PC-9 (cell line): ENCODE measurements at regions not wholly inside any gene's neighbourhood (a gene's known extent, or its start where the extent isn't known, plus 50 kb on each side); places are given as distances from the start of the nearest gene placed in this dataset.

Source experiments
- BruUV-seq: library from RNA; stranded (reverse); fragments of 400-500 nt; replicated peaks from 2 replicates; lab custom pipeline; 2021; lab: Mats Ljungman, UMichigan
- CTCF ChIA-PET: fragments of 300-600 bp; sonication (Branson Sonifier 250); formaldehyde crosslinking; loops from one replicate; lab custom pipeline; 2022; ENCODE audit warnings: antibody characterized with exemption; lab: Charles Lee
- POLR2A ChIA-PET: fragments of 300-600 bp; sonication (Branson Sonifier 250); formaldehyde crosslinking; loops from one replicate; lab custom pipeline; 2022; ENCODE audit warnings: antibody characterized with exemption; ENCODE audit not compliant: unreplicated experiment; lab: Charles Lee
- DNase-seq, 2 experiments: peaks; one replicate each; pipeline versions ENCODE4 v3.0.0 to v3.0.0-alpha.2; 2015 to 2022; ENCODE audit warnings: mixed read lengths in 1 of 2
- H2AFZ ChIP-seq: fragments of 200-600 bp; sonication (generic); 2 replicates; pipeline ENCODE4 v1.8.1; 2017; ENCODE audit warnings: antibody characterized with exemption
- H3F3A ChIP-seq: fragments of 200-600 bp; sonication (generic); 2 replicates; pipeline ENCODE4 v1.8.1; 2017; ENCODE audit warnings: antibody characterized with exemption, mild to moderate bottlenecking, low read depth; ENCODE audit not compliant: insufficient read depth
- H3K27ac ChIP-seq: fragments of 200-600 bp; sonication (generic); 2 replicates; pipeline ENCODE4 v1.6.1; 2016; ENCODE audit warnings: mixed run types
- H3K27me3 ChIP-seq: fragments of 200-600 bp; sonication (generic); 2 replicates; pipeline ENCODE4 v1.6.1; 2016; ENCODE audit warnings: low read depth, mixed run types; ENCODE audit not compliant: insufficient read depth
- H3K36me3 ChIP-seq: fragments of 200-600 bp; sonication (generic); 2 replicates; pipeline ENCODE4 v1.6.1; 2016; ENCODE audit warnings: low read depth, mixed run types
- H3K4me1 ChIP-seq: fragments of 200-600 bp; sonication (generic); replicated peaks from 2 replicates; pipeline ENCODE4 v1.6.1; 2016; ENCODE audit warnings: mixed run types; ENCODE audit not compliant: insufficient read depth
- H3K4me2 ChIP-seq: fragments of 200-600 bp; sonication (generic); 2 replicates; pipeline ENCODE4 v1.6.1; 2017; ENCODE audit warnings: mixed run types
- H3K4me3 ChIP-seq: fragments of 200-600 bp; sonication (generic); 2 replicates; pipeline ENCODE4 v1.6.1; 2016; ENCODE audit warnings: mixed run types
- H3K79me2 ChIP-seq: fragments of 200-600 bp; sonication (generic); 2 replicates; pipeline ENCODE4 v1.6.1; 2017; ENCODE audit warnings: low read depth, mixed run types
- H3K9me2 ChIP-seq: fragments of 200-600 bp; sonication (generic); 2 replicates; pipeline ENCODE4 v1.8.1; 2017; ENCODE audit warnings: mild to moderate bottlenecking; ENCODE audit not compliant: insufficient read depth
- H3K9me3 ChIP-seq: fragments of 200-600 bp; sonication (generic); 2 replicates; pipeline ENCODE4 v1.8.1; 2016; ENCODE audit warnings: low read depth; ENCODE audit not compliant: insufficient read depth
- H4K20me1 ChIP-seq: fragments of 200-600 bp; sonication (generic); 2 replicates; pipeline ENCODE4 v1.8.1; 2017; ENCODE audit not compliant: insufficient read depth
- EZH2 ChIP-seq: fragments of 200-600 bp; sonication (generic); IDR thresholded peaks from 2 replicates; pipeline ENCODE4 v1.8.0; 2017; ENCODE audit warnings: antibody characterized with exemption, low read depth
- intact Hi-C: fragments of 100-400 bp; cut with micrococcal nuclease; formaldehyde crosslinking; loops from one replicate; pipeline ENCODE4 v1.10.0; 2022; ENCODE audit not compliant: unreplicated experiment
- TF ChIP-seq, protein P1 (sequence below): fragments of 200-600 bp; sonication (generic); conservative IDR thresholded peaks from 2 replicates; pipeline ENCODE4 v1.6.1; 2017; ENCODE audit warnings: mixed run types, antibody characterized with exemption, mild to moderate bottlenecking, moderate library complexity

DNA sequence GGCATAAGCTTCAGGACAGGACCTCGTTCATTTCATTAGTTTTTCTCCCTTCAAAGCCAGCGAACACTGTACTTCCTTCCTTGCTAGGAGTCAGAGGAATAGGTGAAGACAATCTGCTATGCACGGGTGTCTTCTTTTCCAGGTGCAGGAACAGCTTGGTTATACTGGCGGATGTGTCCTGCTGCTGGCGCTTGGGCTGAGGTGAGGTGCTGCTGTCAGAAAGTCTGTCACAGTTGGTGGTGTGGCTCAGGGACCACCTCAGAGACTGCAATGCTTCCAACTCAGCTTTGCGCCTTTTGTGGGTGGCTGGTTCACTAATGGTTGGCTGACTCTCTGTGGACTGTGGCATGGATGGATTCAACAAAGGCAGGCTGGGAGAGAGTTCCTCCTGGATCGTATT, 58.3 kb upstream of the UBN2 start:
- Histone ChIP-seq H2AFZ (no peak overlapping the region), H3K4me3 (no peak overlapping the region), H3K4me1 (no peaks in the 10 kb centered on the region), H3F3A (no peaks in the 10 kb centered on the region), H3K9me3 (no peaks in the 10 kb centered on the region), H3K9me2 (no peaks in the 10 kb centered on the region), H3K27ac (no peak overlapping the region), H4K20me1 (no peaks in the 10 kb centered on the region), H3K27me3 (no peaks in the 10 kb centered on the region), H3K79me2 (no peaks in the 10 kb centered on the region), H3K4me2 (no peak overlapping the region), H3K36me3 (no peaks in the 10 kb centered on the region)
- intact Hi-C loops = no loop called here
- POLR2A ChIA-PET = interaction anchor here (0.6 kb wide), 1 partner anchor 284 kb away, joined by 3 read pairs; no protein-coding TSS in a partner anchor
- DNase-seq = no peak
- CTCF ChIA-PET = no interaction called here
- TF ChIP-seq EZH2 = no peak
- TF ChIP-seq, protein P1, sequence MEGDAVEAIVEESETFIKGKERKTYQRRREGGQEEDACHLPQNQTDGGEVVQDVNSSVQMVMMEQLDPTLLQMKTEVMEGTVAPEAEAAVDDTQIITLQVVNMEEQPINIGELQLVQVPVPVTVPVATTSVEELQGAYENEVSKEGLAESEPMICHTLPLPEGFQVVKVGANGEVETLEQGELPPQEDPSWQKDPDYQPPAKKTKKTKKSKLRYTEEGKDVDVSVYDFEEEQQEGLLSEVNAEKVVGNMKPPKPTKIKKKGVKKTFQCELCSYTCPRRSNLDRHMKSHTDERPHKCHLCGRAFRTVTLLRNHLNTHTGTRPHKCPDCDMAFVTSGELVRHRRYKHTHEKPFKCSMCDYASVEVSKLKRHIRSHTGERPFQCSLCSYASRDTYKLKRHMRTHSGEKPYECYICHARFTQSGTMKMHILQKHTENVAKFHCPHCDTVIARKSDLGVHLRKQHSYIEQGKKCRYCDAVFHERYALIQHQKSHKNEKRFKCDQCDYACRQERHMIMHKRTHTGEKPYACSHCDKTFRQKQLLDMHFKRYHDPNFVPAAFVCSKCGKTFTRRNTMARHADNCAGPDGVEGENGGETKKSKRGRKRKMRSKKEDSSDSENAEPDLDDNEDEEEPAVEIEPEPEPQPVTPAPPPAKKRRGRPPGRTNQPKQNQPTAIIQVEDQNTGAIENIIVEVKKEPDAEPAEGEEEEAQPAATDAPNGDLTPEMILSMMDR = no peak
- no TSS peak for BruUV-seq

GRCh38 chr7:139177696-139178095, 53.3 kb upstream of the UBN2 start:
- Histone ChIP-seq H3K27ac (no peak overlapping the region), H3K79me2 (no peaks in the 10 kb centered on the region), H2AFZ (no peak overlapping the region), H3K9me3 (no peaks in the 10 kb centered on the region), H3K9me2 (no peaks in the 10 kb centered on the region), H3K4me1 (no peaks in the 10 kb centered on the region), H3K36me3 (peaks cover 8% of the 10 kb centered on the region), H3K4me3 (no peak overlapping the region), H4K20me1 (no peaks in the 10 kb centered on the region), H3K27me3 (no peaks in the 10 kb centered on the region), H3F3A (no peaks in the 10 kb centered on the region), H3K4me2 (no peak overlapping the region)
- ChIA-PET POLR2A (no interaction called here), CTCF (no interaction called here)
- no peak for DNase-seq
- intact Hi-C loops = no loop called here
- BruUV-seq = no TSS peak
- TF ChIP-seq EZH2 = no peak
- TF ChIP-seq, protein P1 = no peak

DNA sequence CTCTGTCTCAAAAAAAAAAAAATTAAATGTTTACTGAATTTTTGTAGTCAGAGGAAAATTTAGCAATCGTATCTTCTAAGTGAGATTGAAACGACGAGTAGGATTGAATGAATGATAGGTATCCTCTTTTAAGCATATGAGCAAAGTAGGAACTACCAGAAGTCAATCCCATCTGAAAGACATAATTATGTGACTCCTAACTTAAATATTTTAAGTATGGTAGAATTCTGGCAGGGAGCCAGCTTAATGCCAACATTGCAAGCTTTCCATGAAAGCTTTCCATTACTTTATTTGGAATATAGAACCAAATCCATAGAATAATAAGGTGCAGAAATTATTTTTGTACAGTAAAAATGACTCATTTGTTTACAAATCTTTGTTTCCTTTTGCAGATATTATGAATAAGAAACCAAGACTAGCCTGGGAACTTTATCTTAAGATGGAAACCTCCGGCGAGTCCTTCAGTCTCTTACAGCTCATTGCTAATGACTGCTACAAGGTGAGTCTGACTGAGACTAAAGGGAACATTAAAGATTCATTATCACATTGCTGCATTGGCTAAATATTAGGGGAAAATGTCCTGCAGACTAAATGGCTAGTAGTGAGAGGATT, 50.2 kb upstream of the UBN2 start:
- no peak overlapping the region for H2AFZ ChIP-seq
- peaks cover 8% of the 10 kb centered on the region for H3K36me3 ChIP-seq
- no peak overlapping the region for H3K4me2 ChIP-seq
- no peaks in the 10 kb centered on the region for H3K4me1 ChIP-seq
- no peak for TF ChIP-seq EZH2
- TF ChIP-seq, protein P1 = no peak
- H3K27me3 ChIP-seq = no peaks in the 10 kb centered on the region
- no peaks in the 10 kb centered on the region for H3K79me2 ChIP-seq
- no peaks in the 10 kb centered on the region for H3F3A ChIP-seq
- H3K9me2 ChIP-seq = no peaks in the 10 kb centered on the region
- DNase-seq = no peak
- no peaks in the 10 kb centered on the region for H4K20me1 ChIP-seq
- ChIA-PET CTCF (no interaction called here), POLR2A (no interaction called here)
- H3K27ac ChIP-seq = no peak overlapping the region
- H3K9me3 ChIP-seq = no peaks in the 10 kb centered on the region
- intact Hi-C loops = no loop called here
- BruUV-seq = no TSS peak
- no peak overlapping the region for H3K4me3 ChIP-seq
